Stimulated activated CD4-positive, alpha-beta T cell treated with anti-CD3 and anti-CD28 coated beads, TNF-alpha, amount 100 ng/mL, for 24 hours (primary cell): ENCODE measurements at regions not wholly inside any gene's neighbourhood (a gene's known extent, or its start where the extent isn't known, plus 50 kb on each side); places are given as distances from the start of the nearest gene placed in this dataset.
"Not testable (repeated sequence)": the region's sequence is repeated elsewhere in the genome, so short reads cannot be mapped to it uniquely, and the experiment has no call there.

ENCODE experiments used
- DNase-seq, 3 experiments: peaks; one replicate each; pipeline ENCODE4 v3.0.0-alpha.2; 2020; ENCODE audit warnings: low read depth in 3 of 3

DNA sequence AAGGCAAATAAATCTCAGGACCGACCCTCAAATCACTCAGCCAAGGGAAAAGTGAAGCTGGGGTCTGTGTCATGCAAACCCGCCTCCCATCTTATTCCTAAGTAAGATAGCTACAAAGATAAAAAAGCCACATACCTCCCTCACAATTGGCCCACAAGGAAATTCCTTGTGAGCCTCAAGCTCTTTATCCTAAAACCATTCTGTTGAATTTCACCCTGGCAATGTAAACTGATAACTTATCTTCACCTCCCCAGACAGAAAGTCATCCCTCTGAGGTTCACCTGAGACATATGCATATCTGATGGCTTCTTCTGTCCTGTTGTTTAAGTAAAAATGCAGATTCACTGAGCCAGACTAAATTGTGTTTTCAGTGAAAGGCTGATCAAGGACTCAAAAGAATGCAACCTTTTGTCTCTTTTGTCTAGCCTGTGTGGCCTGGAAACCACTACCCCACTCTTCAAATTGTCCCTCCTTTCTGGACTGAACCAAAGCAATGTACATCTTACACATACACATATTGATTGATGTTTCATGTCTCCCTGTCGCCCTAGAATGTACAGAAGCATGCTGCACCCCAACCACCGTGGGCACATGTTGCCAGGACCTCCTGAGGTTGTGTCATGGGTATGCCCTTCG is 91.3 kb downstream of the MFAP3L start:
- DNase-seq, result no peak

- no peak for DNase-seq
These were observed 92.7 kb downstream of the MFAP3L start for GRCh38 chr4:169933531-169933930.

GRCh38 chr4:169931964-169932363 is 94.2 kb downstream of the MFAP3L start:
- DNase-seq, result no peak

- DNase-seq, result not testable (repeated sequence)
These were observed 95.4 kb downstream of the MFAP3L start for GRCh38 chr4:169930755-169931154.

GRCh38 chr4:169927280-169927679 is 98.9 kb downstream of the MFAP3L start:
- no peak for DNase-seq

- no peak for DNase-seq
These were observed 100.5 kb downstream of the MFAP3L start for GRCh38 chr4:169925678-169926077.

DNA sequence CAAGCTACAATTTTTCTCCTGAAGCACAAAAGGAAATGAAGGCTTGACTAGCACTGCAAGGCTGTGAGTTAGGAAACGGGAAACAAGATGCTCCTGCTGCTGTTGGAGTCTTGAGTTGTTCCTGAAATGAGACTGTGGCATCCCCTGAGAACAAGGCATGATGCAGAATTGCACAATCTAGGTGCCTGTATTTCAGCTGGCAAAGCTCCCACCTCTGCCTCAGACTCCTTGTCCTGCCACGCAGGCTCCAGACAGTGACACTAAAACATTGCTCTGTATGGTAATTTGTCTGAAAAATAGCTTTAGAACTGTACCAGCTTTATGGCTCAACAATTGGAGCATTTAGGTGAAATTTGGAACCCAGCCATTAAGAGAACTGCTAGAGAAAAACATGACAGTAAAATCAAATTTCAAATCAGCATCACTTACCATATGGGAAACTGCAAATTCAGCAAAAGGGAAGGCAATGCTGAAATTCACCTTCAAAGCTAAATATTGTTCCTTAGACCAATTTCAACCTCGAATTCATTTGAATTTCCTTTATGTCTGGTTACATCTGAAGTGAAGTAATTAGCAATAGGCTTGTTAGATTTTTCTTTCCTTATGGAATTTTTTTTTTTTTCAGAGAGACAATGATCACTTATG is 103.4 kb downstream of the MFAP3L start:
- DNase-seq, result no peak

DNA sequence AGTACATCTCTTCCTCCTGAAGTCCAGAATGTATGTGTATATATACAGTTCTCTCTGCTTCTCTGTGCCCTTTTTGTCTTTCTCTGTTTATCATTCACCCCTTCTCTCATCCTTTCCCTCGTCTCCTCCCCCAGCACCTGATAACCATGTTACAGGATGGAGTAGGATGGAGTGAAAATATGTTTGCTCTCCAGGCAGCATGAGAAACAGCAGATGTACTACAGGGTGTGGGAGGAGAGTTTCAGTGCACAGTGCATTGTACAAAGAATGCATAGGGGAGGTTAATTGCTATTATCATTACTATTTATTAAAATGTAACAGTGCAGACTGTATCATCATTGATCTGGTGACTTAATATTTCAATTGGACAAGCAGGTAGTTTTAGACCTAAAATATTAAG is 104.5 kb downstream of the MFAP3L start:
- DNase-seq, result no peak

DNA sequence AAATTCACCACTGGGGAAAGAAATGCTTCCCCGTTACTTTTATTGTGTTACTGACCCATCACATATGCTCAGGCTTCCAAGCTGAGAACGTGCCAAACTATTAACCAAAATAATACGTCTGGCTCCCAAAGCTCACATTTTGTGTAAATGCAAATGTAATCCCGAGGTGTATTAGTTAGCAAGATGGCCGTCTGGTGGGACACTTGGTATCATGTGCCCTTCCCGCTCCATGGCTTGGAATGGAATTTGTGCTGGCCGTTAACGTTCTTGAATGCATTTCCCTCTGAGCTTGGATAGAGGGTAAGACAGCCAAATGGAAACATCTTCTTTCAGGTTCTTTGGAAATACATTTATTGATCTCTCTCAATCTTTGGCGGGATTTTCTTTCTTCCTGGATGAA is 105.0 kb downstream of the MFAP3L start:
- no peak for DNase-seq

DNA sequence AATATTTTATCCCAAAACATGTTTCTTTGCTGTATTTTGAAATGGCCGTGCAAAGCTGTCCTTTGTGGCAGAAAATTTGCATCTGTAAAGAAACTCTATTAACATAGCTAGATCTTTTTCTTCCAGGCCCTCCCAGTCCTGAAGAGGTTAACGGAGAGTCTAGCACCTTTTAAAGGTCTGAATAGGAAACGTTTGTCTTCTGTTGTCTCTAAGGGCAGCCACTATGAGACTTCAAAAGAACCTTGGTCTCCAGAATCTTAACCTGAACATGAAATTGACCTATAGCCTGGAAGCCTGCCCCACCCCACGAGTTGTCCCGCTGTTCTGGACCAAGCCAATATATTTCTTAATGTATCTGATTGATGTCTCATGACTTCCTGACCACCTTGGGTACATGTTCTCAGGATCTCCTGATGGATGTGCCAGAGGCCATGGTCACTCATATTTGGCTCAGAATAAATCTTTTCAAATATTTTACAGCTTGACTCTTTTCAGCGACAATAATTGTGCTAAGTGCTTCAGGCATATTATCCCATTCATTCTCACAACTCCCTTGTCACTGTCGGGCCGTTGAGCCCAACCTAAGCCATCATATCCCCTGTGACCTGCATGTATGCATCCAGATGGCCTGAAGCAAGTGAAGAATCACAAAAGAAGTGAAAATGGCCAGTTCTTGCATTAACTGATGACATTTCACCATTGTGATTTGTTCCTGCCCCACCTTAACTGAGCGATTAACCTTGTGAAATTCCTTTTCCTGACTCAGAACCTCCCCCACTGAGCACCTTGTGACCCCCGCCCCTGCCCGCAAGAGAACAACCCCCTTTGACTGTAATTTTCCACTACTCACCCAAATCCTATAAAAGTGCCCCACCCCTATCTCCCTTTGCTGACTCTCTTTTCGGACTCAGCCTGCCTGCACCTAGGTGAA is 106.7 kb downstream of the MFAP3L start:
- not testable (repeated sequence) for DNase-seq

GRCh38 chr4:169915545-169915944 is 110.7 kb downstream of the MFAP3L start:
- DNase-seq, result no peak

DNA sequence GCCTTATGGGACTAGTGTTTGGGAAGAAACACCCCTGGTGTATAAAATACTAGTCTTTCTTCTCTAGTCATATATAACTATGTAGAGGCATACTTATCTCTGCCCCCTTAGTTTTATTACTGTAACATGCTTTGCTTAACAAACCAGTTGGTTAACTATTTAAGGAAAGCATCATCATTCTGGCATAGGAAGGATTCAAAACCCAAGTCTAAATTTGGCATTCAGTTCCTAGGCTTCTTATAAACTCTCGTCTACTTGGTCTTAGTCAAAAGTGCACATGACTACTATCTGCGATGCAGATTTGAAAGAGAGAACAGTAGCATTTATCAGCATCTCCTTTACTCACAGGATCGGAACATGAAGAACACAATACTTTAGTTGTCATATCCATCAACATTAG is 111.3 kb downstream of the MFAP3L start:
- DNase-seq, result no peak

DNA sequence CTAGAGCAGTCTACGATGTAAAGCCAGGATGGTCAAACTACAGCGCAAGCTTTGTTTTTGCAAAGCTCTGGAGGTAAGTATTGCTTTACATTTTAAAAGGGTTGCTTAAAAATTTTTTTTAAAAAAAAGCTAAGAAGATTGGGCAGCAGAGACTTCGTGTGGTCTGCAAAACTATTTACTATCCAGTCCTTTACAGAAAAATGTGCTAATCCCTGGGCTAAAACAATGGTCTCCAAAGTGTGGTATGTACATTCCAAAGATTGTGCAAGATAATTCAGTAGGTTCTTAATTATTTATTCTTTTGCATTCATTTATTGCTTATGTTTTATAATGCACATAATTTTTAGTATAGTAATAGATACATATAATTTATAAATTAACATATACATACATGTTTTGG is 113.2 kb downstream of the MFAP3L start:
- DNase-seq, result no peak

DNA sequence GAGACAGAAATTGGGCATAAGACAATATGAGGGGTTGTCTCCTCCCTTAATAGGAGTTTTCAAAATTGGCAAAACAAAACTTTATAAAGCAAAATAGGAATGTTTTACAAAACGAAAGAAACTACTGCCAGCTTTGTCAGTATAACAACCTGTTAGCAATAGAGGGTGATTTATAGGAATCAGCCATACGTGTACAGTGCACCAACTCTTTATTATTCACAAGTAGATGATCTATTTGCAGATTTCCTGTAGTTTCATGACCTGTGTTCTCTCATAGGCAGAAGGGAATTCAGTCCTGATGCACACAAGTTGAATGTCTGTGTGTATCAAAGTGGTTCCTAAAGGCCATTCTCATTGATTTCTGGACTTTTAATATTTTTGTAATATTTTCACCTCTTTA is 116.3 kb downstream of the MFAP3L start:
- no peak for DNase-seq

DNA sequence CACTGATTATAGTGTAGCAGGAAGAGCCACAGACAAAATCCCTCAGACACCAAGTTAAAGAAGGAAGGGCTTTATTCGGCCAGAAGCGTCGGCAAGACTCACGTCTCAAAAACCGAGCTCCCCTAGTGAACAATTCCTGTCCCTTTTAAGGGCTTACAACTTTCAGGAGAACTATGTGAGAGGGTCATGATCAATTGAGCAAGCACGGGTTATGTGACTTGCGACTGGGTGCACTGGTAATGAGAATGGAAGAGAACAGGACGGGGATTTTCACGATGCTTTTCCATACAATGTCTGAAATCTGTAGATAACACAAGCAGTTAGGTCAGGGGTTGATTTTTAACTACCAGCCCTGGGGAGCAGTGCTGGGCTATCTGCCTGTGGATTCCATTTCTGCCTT is 116.7 kb downstream of the MFAP3L start:
- no peak for DNase-seq

GRCh38 chr4:169907705-169908104 is 118.5 kb downstream of the MFAP3L start:
- DNase-seq, result no peak

DNA sequence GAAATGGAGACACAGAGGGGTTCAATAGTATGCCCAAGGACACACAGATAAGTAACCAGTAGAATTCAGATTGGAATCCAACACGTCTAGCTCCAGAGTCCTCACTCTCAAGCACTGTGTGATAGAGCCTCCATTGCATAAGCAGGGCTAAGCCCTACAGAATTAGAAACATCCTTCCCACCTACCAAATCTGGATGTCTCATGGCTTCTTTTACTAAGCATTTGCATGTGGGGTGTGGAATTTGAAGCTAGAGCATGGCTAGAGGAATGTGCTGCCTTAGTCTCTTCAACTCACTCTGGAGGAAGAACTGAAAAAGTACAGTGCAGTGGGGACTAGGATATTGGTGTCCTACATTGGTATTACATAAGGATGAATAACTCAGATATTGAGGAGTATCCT is 119.4 kb downstream of the MFAP3L start:
- no peak for DNase-seq

DNA sequence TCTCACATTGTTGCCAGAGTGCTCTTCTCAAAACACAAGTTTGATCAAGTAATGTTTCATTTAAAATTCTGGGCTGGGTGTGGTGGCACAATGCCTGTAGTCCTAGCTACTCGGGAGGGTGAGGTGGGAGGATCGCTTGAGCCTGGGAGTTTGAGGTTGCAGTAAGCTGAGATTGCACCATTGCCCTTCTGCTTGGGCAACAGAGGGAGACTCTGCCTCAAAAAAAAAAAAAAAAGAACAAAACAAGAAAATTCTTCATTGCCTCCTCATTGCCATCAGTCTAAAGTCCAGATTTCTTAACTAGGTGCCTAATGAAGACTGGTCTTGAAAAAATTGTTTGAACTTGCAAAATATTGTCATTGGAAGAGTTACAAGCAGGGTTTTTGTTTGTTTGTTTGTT is 120.1 kb downstream of the MFAP3L start:
- DNase-seq, result no peak

DNA sequence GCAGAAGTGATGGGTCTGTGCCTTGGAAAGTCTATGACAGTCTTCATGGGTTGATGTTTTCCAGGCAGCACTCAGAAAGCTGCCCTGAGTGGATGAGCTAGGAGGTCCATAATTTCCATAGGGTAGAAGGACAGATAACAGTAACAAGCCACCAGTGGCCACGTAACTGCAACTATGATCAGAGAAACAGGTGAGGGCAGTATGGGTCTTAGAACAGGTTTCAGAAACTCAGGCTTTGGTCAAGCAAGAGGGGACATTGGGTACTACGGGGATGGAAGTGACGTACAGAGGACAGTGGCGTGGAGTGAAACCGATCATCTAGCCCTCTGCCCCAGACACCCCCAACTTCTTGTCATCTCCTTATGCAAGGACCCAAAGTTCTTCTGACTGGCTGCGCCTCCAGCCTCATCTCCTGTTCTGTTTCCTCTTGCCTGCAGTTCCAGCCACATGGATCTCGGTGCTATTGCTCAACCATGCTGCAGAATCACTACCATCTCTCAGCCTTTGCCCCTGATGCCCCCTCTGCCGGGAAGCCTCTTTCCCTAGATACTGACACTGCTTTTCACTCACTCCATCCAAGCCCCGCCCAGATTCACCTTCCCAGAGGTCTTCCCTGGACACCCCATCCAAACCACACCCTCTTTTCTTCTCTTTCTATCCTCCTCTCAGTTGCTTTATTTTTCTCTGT is 123.4 kb downstream of the MFAP3L start:
- DNase-seq, result no peak

GRCh38 chr4:169900241-169900845 is 125.9 kb downstream of the MFAP3L start:
- no peak for DNase-seq

GRCh38 chr4:169899295-169899694 is 126.9 kb downstream of the MFAP3L start:
- DNase-seq, result no peak

DNA sequence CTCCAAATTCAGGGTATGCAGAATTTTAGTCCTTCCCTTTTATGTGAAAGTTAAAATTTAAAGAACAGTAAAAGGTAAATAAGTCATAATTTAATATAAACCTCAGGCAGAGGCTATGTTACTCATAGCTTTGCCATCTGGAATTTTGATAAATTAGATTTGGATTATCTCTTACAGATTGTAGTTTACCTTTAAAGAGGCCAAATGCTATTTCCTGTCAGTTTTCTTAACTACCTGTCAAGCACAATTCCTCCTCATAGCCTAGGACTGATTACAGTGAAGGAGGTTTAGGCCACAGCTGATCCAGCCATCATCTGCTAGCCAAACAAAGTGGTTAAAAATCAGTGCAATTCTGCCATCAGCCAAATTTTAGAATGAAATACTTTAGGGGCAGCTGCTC is 128.1 kb downstream of the MFAP3L start:
- no peak for DNase-seq
